Stimulated activated CD4-positive, alpha-beta T cell treated with anti-CD3 and anti-CD28 coated beads, Interleukin-15, amount 100 ng/mL, for 24 hours (primary cell): ENCODE measurements at regions not wholly inside any gene's neighbourhood (a gene's known extent, or its start where the extent isn't known, plus 50 kb on each side); places are given as distances from the start of the nearest gene placed in this dataset.

ENCODE experiments used
- DNase-seq: peaks from one replicate; pipeline ENCODE4 v3.0.0-alpha.2; 2020

GRCh38 chrX:85517994-85518718 lies 138.7 kb upstream of the POF1B start:
- no peak for DNase-seq

GRCh38 chrX:85516131-85516530 lies 136.7 kb upstream of the POF1B start:
- no peak for DNase-seq

GRCh38 chrX:85506871-85507270 lies 127.4 kb upstream of the POF1B start:
- no peak for DNase-seq

- DNase-seq, result no peak
These were observed 126.3 kb upstream of the POF1B start for GRCh38 chrX:85505801-85506200.

GRCh38 chrX:85504381-85504780 lies 124.9 kb upstream of the POF1B start:
- no peak for DNase-seq

GRCh38 chrX:85503258-85504158 lies 124.0 kb upstream of the POF1B start:
- DNase-seq, result no peak

- DNase-seq, result no peak
These were observed 121.9 kb upstream of the POF1B start for GRCh38 chrX:85501349-85501748.

GRCh38 chrX:85499400-85499799 lies 119.9 kb upstream of the POF1B start:
- no peak for DNase-seq

- DNase-seq, result no peak
These were observed 114.4 kb upstream of the POF1B start for GRCh38 chrX:85493821-85494220.

GRCh38 chrX:85454295-85454694 lies 74.8 kb upstream of the POF1B start:
- DNase-seq, result no peak

GRCh38 chrX:85444613-85445012 lies 65.1 kb upstream of the POF1B start:
- DNase-seq, result no peak
